ENCODE measurements at regions not wholly inside any gene's neighbourhood (a gene's known extent, or its start where the extent isn't known, plus 50 kb on each side); places are given as distances from the start of the nearest gene placed in this dataset.

DNA sequence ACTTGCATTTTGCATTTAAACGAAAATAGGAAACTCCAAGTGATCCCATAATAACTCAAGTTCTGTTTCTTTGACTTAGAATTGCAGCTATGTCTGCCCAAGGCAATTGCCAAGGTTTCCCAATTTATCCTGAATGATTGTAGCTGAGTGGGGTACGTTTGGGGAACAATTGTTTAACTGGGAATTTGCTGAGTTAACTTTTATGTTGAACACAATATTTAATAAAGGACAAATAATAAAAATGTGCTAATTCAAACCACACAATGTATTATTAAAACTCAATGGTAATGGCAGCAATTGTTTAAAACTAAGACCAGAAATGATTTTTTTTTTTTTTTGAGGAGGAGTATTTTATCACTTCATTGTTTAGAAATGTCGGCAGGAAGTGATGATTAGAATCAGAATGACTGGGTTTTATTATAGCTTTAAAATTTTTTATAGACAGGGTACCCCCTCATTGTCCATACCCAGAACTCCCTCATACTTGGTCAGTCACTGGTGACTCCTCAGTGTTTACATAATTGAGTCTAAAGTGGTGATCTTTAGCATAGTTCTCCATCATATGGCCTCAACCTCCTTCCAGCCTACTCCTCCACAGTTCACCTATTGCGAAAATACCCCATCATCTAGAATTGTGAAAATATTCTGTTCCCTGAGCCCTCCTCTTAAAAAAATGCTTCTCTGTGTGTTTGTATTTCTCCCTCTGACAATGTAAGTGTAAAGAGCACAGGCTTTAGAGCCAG is 389.2 kb upstream of the CITED2 start:
- no peaks in the 10 kb centered on the region for H3K36me3 ChIP-seq (ENCODE audit: control insufficient read depth, insufficient read depth, low read length)
- H3K9ac ChIP-seq (ENCODE audit: low read length), result no peak overlapping the region
- H3K27ac ChIP-seq (ENCODE audit: low read depth, low read length), result no peak overlapping the region
- peaks cover 12% of the 10 kb centered on the region; the same call in 1 of the 2 replicates for H3K4me1 ChIP-seq (ENCODE audit: control insufficient read depth, insufficient read depth, low read length)
- no peak overlapping the region for H3K4me3 ChIP-seq (ENCODE audit: low read depth, low read length)
- no peaks in the 10 kb centered on the region for H3K9me3 ChIP-seq (ENCODE audit: control insufficient read depth, insufficient read depth, low read depth, low read length)
- no peaks in the 10 kb centered on the region for H3K27me3 ChIP-seq (ENCODE audit: control insufficient read depth, insufficient read depth, low read length)

DNA sequence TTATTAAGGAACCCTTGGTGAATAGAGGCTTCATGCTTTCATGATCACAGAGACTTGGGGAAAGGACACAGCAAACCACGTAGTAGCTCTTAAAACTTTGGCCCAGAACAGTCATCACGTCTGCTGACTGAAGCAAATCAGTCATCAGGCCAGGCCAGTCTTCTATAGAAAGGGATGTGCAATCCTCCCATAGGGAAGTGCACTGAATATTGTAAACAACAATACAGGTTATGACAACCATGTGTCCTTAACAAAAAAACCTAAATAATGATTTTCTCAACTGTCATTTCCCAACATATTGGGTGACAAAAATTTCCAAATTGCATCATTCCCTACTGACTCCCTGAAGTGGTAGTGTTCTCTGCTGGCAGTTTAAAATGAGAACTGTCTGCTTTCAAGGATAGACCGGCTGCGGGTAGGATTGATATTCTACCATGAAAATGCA is 388.2 kb upstream of the CITED2 start:
- Histone ChIP-seq H3K36me3 (ENCODE audit: control insufficient read depth, insufficient read depth, low read length) (no peaks in the 10 kb centered on the region), H3K27me3 (ENCODE audit: control insufficient read depth, insufficient read depth, low read length) (no peaks in the 10 kb centered on the region), H3K9me3 (ENCODE audit: control insufficient read depth, insufficient read depth, low read depth, low read length) (no peaks in the 10 kb centered on the region), H3K27ac (ENCODE audit: low read depth, low read length) (no peak overlapping the region), H3K4me3 (ENCODE audit: low read depth, low read length) (no peak overlapping the region), H3K4me1 (ENCODE audit: control insufficient read depth, insufficient read depth, low read length) (peaks cover 8% of the 10 kb centered on the region; the same call in 1 of the 2 replicates), H3K9ac (ENCODE audit: low read length) (no peak overlapping the region)

DNA sequence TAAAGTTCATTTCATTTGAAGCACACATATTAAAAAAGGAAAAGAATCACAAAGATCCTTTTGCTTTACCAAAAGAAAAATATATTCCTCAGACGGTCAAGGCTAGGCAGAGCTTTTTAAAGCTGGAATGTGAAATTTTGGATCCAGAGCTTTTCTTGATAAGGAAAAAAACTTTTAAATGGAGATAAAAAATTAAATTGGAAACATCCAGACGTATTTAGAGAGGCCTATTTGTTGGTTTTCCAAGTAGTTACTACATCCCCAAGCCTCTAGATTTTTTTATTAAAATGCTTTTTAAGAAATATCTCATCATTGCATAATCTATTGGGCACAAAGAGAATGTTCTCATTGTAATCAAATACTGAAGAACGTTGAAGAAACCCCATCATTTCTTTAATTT is 385.7 kb upstream of the CITED2 start:
- no peak overlapping the region for H3K4me3 ChIP-seq (ENCODE audit: low read depth, low read length)
- H3K36me3 ChIP-seq (ENCODE audit: control insufficient read depth, insufficient read depth, low read length), result no peaks in the 10 kb centered on the region
- H3K27ac ChIP-seq (ENCODE audit: low read depth, low read length), result no peak overlapping the region
- no peaks in the 10 kb centered on the region for H3K27me3 ChIP-seq (ENCODE audit: control insufficient read depth, insufficient read depth, low read length)
- H3K9ac ChIP-seq (ENCODE audit: low read length), result no peak overlapping the region
- peaks cover 8% of the 10 kb centered on the region; the same call in 1 of the 2 replicates for H3K4me1 ChIP-seq (ENCODE audit: control insufficient read depth, insufficient read depth, low read length)
- no peaks in the 10 kb centered on the region for H3K9me3 ChIP-seq (ENCODE audit: control insufficient read depth, insufficient read depth, low read depth, low read length)

DNA sequence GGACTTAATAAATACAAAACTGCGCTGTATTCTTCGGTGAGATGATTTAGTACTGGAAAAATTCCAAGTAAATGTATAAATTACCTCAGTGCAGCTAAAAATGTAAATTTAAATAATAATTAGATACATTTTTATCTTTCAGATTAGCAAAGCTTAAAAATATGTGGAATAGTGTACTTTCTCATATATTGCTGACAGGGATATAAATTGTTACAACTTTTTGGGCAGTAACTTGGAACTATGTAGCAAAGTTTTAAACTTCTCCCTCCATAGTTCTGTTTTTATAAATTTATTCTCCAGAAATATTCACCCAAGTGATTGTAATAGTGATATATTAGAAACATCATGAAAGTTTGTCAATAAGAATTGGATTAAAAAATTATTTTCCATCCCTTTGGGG is 384.6 kb upstream of the CITED2 start:
- Histone ChIP-seq H3K27ac (ENCODE audit: low read depth, low read length) (no peak overlapping the region), H3K9ac (ENCODE audit: low read length) (no peak overlapping the region), H3K36me3 (ENCODE audit: control insufficient read depth, insufficient read depth, low read length) (no peaks in the 10 kb centered on the region), H3K4me3 (ENCODE audit: low read depth, low read length) (no peak overlapping the region), H3K9me3 (ENCODE audit: control insufficient read depth, insufficient read depth, low read depth, low read length) (no peaks in the 10 kb centered on the region), H3K4me1 (ENCODE audit: control insufficient read depth, insufficient read depth, low read length) (peaks cover 5% of the 10 kb centered on the region; the same call in 1 of the 2 replicates), H3K27me3 (ENCODE audit: control insufficient read depth, insufficient read depth, low read length) (no peaks in the 10 kb centered on the region)

DNA sequence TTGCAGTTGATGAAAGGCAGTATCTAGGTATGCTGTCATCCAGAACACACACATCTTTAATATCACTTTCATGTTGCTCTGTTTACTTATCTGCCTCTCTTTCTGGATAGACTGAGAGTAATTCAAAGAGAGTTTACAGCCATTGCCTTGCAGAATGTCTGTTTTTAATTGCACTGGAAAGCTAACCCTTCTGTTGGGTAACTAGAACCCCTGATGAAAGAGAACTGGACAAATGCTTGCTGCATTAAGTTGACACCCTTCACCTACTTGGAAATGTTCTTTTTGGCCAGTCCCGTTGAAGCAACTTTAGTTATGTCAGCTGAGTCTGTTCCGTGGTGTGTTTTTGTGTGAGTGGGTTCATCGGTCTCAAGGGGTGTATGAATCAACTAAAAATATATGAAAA is 383.8 kb upstream of the CITED2 start:
- peaks cover 11% of the 10 kb centered on the region for H3K4me1 ChIP-seq (ENCODE audit: control insufficient read depth, insufficient read depth, low read length)
- H3K27ac ChIP-seq (ENCODE audit: low read depth, low read length), result no peak overlapping the region
- H3K9me3 ChIP-seq (ENCODE audit: control insufficient read depth, insufficient read depth, low read depth, low read length), result no peaks in the 10 kb centered on the region
- H3K27me3 ChIP-seq (ENCODE audit: control insufficient read depth, insufficient read depth, low read length), result no peaks in the 10 kb centered on the region
- no peak overlapping the region for H3K9ac ChIP-seq (ENCODE audit: low read length)
- H3K36me3 ChIP-seq (ENCODE audit: control insufficient read depth, insufficient read depth, low read length), result no peaks in the 10 kb centered on the region
- H3K4me3 ChIP-seq (ENCODE audit: low read depth, low read length), result no peak overlapping the region

DNA sequence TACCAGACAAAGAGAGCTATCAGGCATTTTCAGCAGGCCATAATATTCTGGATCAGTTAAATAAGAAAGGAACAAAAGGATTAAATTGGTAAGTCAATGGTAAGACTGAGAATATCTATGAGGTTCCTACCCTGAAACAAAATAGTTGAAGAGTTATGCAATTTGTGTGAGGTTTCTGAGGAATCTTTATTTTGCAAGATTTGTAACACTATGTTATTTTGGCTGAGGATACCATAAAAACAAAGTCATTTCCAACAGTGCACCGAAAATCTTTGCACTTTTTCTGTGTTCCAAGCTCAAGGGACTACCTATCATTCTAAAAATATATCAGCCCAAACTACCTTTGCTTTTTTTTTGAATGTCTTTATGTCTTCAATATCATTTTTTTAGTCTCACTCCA is 383.3 kb upstream of the CITED2 start:
- H3K4me1 ChIP-seq (ENCODE audit: control insufficient read depth, insufficient read depth, low read length), result peaks cover 11% of the 10 kb centered on the region
- no peak overlapping the region for H3K4me3 ChIP-seq (ENCODE audit: low read depth, low read length)
- H3K27ac ChIP-seq (ENCODE audit: low read depth, low read length), result no peak overlapping the region
- H3K9me3 ChIP-seq (ENCODE audit: control insufficient read depth, insufficient read depth, low read depth, low read length), result no peaks in the 10 kb centered on the region
- H3K9ac ChIP-seq (ENCODE audit: low read length), result no peak overlapping the region
- no peaks in the 10 kb centered on the region for H3K27me3 ChIP-seq (ENCODE audit: control insufficient read depth, insufficient read depth, low read length)
- no peaks in the 10 kb centered on the region for H3K36me3 ChIP-seq (ENCODE audit: control insufficient read depth, insufficient read depth, low read length)

DNA sequence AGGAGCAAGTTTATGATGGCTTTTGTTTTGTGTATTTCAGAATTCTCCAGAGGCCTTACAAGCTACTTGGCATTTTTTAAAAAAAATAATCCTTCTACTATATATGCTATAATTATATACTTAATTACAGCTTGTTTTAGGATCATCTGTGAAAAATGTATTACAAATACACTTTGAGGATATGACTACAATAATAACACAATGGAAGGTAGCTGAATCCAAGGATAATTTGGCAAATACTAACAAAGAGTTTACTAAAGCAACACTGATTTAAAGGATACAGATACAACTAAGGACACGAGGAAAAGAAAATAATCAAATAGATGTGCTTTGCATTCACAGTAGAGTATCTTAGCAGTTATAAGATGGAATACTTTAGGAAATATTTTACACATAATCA is 381.9 kb upstream of the CITED2 start:
- no peak overlapping the region for H3K9ac ChIP-seq (ENCODE audit: low read length)
- H3K27ac ChIP-seq (ENCODE audit: low read depth, low read length), result no peak overlapping the region
- H3K9me3 ChIP-seq (ENCODE audit: control insufficient read depth, insufficient read depth, low read depth, low read length), result no peaks in the 10 kb centered on the region
- peaks cover 10% of the 10 kb centered on the region for H3K4me1 ChIP-seq (ENCODE audit: control insufficient read depth, insufficient read depth, low read length)
- no peak overlapping the region for H3K4me3 ChIP-seq (ENCODE audit: low read depth, low read length)
- H3K36me3 ChIP-seq (ENCODE audit: control insufficient read depth, insufficient read depth, low read length), result no peaks in the 10 kb centered on the region
- H3K27me3 ChIP-seq (ENCODE audit: control insufficient read depth, insufficient read depth, low read length), result no peaks in the 10 kb centered on the region

DNA sequence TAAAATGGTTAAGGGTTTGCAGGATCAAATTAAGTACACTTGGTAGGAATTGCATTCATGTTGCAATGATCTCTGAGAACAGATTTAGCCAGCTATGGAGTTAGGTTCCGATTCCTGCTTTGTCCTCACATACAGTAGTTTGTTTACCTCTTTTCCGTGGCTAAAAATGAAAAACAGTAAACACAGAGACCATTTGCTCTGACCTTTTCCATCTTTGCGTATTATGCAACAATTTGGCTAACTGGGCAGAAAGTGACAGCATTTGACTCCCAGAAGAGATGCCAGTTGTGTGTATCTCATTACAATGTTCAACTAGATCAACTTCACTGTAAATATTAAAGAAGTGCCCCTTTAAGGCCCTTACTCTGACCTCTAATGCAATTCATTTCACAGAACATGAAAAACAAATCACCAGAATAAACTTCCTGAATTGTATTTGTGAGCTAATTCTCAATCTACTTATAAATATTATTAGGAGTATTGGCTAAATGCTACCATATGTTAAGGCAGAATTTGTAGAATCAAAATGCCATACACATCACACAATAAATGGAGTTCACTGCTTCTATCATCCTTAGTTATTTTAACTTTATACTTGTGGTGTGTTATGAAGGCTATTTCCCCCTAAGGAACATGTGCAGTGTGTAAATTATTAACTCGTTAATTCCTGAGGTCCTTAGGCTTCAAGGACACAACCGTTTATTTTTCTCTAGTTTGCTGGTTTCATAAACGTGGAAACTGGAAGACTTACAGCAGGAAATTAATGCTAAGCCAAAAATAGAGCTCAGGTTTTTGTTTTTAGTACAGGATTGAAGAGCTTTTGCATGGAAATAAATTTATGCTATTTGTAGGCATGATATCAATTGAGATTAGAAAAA is 380.7 kb upstream of the CITED2 start:
- Histone ChIP-seq H3K27ac (ENCODE audit: low read depth, low read length) (no peak overlapping the region), H3K4me3 (ENCODE audit: low read depth, low read length) (no peak overlapping the region), H3K36me3 (ENCODE audit: control insufficient read depth, insufficient read depth, low read length) (no peaks in the 10 kb centered on the region)

DNA sequence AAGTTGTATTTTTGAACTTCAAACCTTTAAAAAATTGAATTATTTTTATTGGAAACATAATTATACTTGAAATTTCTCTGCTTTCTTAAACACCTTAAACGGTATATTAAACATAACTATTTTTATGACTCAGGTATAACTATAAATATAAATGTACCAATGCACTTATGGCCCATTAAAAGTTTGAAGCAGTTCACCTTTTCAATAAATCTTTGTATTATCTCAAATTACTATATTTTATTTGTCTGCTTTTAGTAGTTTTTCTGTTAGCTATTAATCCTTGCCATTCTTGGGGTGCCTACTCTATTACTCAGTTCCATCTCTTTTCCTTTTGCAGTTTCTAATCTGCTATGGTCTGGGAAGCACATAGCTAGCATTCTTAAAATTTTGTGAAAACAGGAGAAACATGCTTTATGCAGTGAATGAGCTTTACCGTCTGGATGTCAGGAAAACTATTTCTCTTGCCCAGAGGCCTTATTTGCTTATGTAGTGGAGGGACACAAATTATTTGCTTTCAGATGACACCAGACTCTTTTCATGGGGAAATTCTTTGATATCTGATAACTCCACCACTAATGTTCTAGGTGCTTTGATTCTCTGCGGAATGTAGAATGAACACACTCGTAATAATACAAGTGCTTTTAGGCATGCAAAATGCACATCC is 378.9 kb upstream of the CITED2 start:
- Histone ChIP-seq H3K9ac (ENCODE audit: low read length) (no peak overlapping the region), H3K9me3 (ENCODE audit: control insufficient read depth, insufficient read depth, low read depth, low read length) (no peaks in the 10 kb centered on the region), H3K27ac (ENCODE audit: low read depth, low read length) (no peak overlapping the region), H3K27me3 (ENCODE audit: control insufficient read depth, insufficient read depth, low read length) (no peaks in the 10 kb centered on the region), H3K36me3 (ENCODE audit: control insufficient read depth, insufficient read depth, low read length) (no peaks in the 10 kb centered on the region), H3K4me1 (ENCODE audit: control insufficient read depth, insufficient read depth, low read length) (peaks cover 13% of the 10 kb centered on the region), H3K4me3 (ENCODE audit: low read depth, low read length) (no peak overlapping the region)

More for the DNA sequence above, 380.7 kb upstream of the CITED2 start:
- Histone ChIP-seq H3K27me3 (ENCODE audit: control insufficient read depth, insufficient read depth, low read length) (no peaks in the 10 kb centered on the region), H3K9ac (ENCODE audit: low read length) (no peak overlapping the region), H3K9me3 (ENCODE audit: control insufficient read depth, insufficient read depth, low read depth, low read length) (no peaks in the 10 kb centered on the region), H3K4me1 (ENCODE audit: control insufficient read depth, insufficient read depth, low read length) (peaks cover 13% of the 10 kb centered on the region)

DNA sequence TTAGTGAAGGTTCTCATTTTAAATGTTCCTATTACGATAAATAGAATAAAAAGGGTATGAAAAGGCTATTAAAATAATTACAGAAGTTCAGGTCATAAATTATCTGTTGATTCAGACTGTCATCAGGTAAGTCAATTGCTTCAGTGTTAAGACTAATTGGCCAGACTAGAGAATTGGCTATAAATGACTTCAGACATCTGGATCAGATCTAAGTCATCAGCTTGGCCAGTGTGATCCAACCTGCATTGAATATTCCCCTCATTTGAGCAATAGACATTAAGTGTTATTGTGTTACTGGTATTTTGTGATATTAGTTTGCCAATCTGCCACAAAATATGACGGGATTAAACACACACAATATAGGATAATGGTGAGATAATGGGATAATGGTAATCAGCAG is 377.6 kb upstream of the CITED2 start:
- no peak overlapping the region for H3K4me3 ChIP-seq (ENCODE audit: low read depth, low read length)
- H3K27me3 ChIP-seq (ENCODE audit: control insufficient read depth, insufficient read depth, low read length), result no peaks in the 10 kb centered on the region
- H3K4me1 ChIP-seq (ENCODE audit: control insufficient read depth, insufficient read depth, low read length), result peaks cover 13% of the 10 kb centered on the region
- no peaks in the 10 kb centered on the region for H3K36me3 ChIP-seq (ENCODE audit: control insufficient read depth, insufficient read depth, low read length)
- no peak overlapping the region for H3K9ac ChIP-seq (ENCODE audit: low read length)
- H3K9me3 ChIP-seq (ENCODE audit: control insufficient read depth, insufficient read depth, low read depth, low read length), result no peaks in the 10 kb centered on the region
- H3K27ac ChIP-seq (ENCODE audit: low read depth, low read length), result no peak overlapping the region

DNA sequence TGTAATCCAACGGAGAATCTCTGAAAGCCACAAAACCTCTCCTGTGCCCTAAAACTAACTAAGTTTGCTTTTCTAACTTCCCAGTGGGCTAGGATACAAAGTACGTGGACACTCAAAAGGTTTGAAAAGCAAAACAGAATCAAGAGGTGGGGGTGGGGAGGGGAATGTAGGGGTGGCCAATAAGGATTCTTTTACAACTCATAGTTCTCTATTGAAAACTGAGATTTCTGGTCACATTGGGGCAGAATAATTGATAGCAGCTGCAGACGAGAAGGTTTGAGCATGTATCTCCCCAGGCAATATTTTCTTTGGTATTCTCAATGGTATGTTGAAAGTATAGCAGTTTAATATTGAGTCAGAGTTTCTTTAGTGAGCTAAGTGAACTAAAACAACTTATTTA is 376.7 kb upstream of the CITED2 start:
- no peaks in the 10 kb centered on the region for H3K27me3 ChIP-seq (ENCODE audit: control insufficient read depth, insufficient read depth, low read length)
- H3K4me3 ChIP-seq (ENCODE audit: low read depth, low read length), result no peak overlapping the region

More for the DNA sequence above, 376.7 kb upstream of the CITED2 start:
- peaks cover 13% of the 10 kb centered on the region for H3K4me1 ChIP-seq (ENCODE audit: control insufficient read depth, insufficient read depth, low read length)
- H3K9ac ChIP-seq (ENCODE audit: low read length), result no peak overlapping the region
- no peaks in the 10 kb centered on the region for H3K9me3 ChIP-seq (ENCODE audit: control insufficient read depth, insufficient read depth, low read depth, low read length)
- no peaks in the 10 kb centered on the region for H3K36me3 ChIP-seq (ENCODE audit: control insufficient read depth, insufficient read depth, low read length)
- no peak overlapping the region for H3K27ac ChIP-seq (ENCODE audit: low read depth, low read length)
